8988T (cell line): ENCODE measurements at regions not wholly inside any gene's neighbourhood (a gene's known extent, or its start where the extent isn't known, plus 50 kb on each side); places are given as distances from the start of the nearest gene placed in this dataset.

Source experiments
- DNase-seq: peaks from one replicate; pipeline ENCODE4 v3.0.0; 2011

- no peak for DNase-seq
Observed at GRCh38 chrX:39624166-39624565, 473.6 kb downstream of the BCOR start.

GRCh38 chrX:39625810-39626209, 471.9 kb downstream of the BCOR start:
- DNase-seq: no peak

GRCh38 chrX:39626749-39627148, 471.0 kb downstream of the BCOR start:
- DNase-seq: no peak

- no peak for DNase-seq
Observed at GRCh38 chrX:39627257-39627656, 470.5 kb downstream of the BCOR start.

GRCh38 chrX:39629001-39629400, 468.8 kb downstream of the BCOR start:
- no peak for DNase-seq

GRCh38 chrX:39630344-39630743, 467.4 kb downstream of the BCOR start:
- no peak for DNase-seq

GRCh38 chrX:39631276-39632229, 466.2 kb downstream of the BCOR start:
- no peak for DNase-seq

- DNase-seq: no peak
Observed at GRCh38 chrX:39633293-39633692, 464.5 kb downstream of the BCOR start.

GRCh38 chrX:39636481-39636880, 461.3 kb downstream of the BCOR start:
- DNase-seq: no peak

GRCh38 chrX:39638526-39638925, 459.2 kb downstream of the BCOR start:
- no peak for DNase-seq

GRCh38 chrX:39639871-39640270, 457.9 kb downstream of the BCOR start:
- DNase-seq: no peak

GRCh38 chrX:39640866-39641265, 456.9 kb downstream of the BCOR start:
- DNase-seq: no peak

- DNase-seq: no peak
Observed at GRCh38 chrX:39642071-39642470, 455.7 kb downstream of the BCOR start.

GRCh38 chrX:39643550-39643949, 454.2 kb downstream of the BCOR start:
- DNase-seq: no peak

- no peak for DNase-seq
Observed at GRCh38 chrX:39645178-39645895, 452.4 kb downstream of the BCOR start.

- no peak for DNase-seq
Observed at GRCh38 chrX:39648548-39649254, 449.1 kb downstream of the BCOR start.

GRCh38 chrX:39650768-39651347, 446.9 kb downstream of the BCOR start:
- DNase-seq: no peak

- no peak for DNase-seq
Observed at GRCh38 chrX:39652336-39652735, 445.4 kb downstream of the BCOR start.

GRCh38 chrX:39653691-39654090, 444.1 kb downstream of the BCOR start:
- no peak for DNase-seq

GRCh38 chrX:39654183-39654925, 443.4 kb downstream of the BCOR start:
- no peak for DNase-seq

GRCh38 chrX:39654952-39655351, 442.8 kb downstream of the BCOR start:
- no peak for DNase-seq
